Lower lobe of right lung (tissue), 2 donors: ENCODE measurements at regions not wholly inside any gene's neighbourhood (a gene's known extent, or its start where the extent isn't known, plus 50 kb on each side); places are given as distances from the start of the nearest gene placed in this dataset.

Experiments
- ATAC-seq, 2 donors: fragments of 200-7000 bp; cut with Tn5 transposase; one replicate each; pipeline ENCODE4 v1.9.1; 2020 to 2022; ENCODE audit warnings: mild to moderate bottlenecking in 2 of 2, moderate library complexity in 2 of 2
- DNase-seq: peaks from one replicate; pipeline ENCODE4 v3.0.0-alpha.2; 2020
- H3K27ac ChIP-seq: fragments of 200-600 bp; one replicate; pipeline ENCODE4 v1.8.0; 2022
- H3K27me3 ChIP-seq: fragments of 200-600 bp; one replicate; pipeline ENCODE4 v1.8.0; 2022; ENCODE audit warnings: low read depth
- H3K36me3 ChIP-seq: fragments of 200-600 bp; one replicate; pipeline ENCODE4 v1.8.0; 2022; ENCODE audit warnings: mild to moderate bottlenecking
- H3K4me1 ChIP-seq: fragments of 200-600 bp; one replicate; pipeline ENCODE4 v1.8.0; 2022
- H3K4me3 ChIP-seq: fragments of 200-600 bp; one replicate; pipeline ENCODE4 v1.8.0; 2022; ENCODE audit warnings: mild to moderate bottlenecking
- H3K9me3 ChIP-seq: fragments of 200-600 bp; one replicate; pipeline ENCODE4 v1.8.0; 2022
- intact Hi-C: fragments of 100-400 bp; cut with DNase I; formaldehyde crosslinking; loops from one replicate; pipeline ENCODE4 v1.11.0; 2022
- TF ChIP-seq, protein P1 (sequence below): fragments of 200-600 bp; IDR thresholded peaks from one replicate; pipeline ENCODE4 v1.8.0; 2022; ENCODE audit warnings: antibody characterized with exemption, mild to moderate bottlenecking
- donor health status: DM: no; HTN: yes; CAD: no; lungs with severe emphysema.

DNA sequence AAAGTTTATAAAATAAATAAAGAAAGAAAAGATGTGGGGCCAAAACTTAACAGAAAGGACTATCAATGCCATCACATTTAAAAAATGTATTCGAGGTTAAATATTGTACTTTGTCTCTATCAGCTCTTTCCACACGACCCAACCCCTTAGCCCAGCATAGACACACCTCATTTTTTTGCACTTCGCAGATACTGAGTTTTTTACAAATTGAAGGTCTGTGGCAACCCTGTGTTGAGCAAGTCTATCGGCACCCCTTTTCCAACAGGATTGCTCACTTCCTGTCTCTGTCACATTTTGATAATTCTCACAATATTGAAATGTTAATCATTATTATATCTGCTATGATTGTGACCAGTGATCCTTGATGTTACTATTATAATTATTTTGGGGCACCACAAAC is 151.6 kb upstream of the TBX20 start:
- TF ChIP-seq, protein P1, sequence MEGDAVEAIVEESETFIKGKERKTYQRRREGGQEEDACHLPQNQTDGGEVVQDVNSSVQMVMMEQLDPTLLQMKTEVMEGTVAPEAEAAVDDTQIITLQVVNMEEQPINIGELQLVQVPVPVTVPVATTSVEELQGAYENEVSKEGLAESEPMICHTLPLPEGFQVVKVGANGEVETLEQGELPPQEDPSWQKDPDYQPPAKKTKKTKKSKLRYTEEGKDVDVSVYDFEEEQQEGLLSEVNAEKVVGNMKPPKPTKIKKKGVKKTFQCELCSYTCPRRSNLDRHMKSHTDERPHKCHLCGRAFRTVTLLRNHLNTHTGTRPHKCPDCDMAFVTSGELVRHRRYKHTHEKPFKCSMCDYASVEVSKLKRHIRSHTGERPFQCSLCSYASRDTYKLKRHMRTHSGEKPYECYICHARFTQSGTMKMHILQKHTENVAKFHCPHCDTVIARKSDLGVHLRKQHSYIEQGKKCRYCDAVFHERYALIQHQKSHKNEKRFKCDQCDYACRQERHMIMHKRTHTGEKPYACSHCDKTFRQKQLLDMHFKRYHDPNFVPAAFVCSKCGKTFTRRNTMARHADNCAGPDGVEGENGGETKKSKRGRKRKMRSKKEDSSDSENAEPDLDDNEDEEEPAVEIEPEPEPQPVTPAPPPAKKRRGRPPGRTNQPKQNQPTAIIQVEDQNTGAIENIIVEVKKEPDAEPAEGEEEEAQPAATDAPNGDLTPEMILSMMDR: no peak
- Histone ChIP-seq H3K27me3 (peaks cover 10% of the 10 kb centered on the region), H3K9me3 (no peaks in the 10 kb centered on the region), H3K36me3 (no peaks in the 10 kb centered on the region), H3K4me1 (no peaks in the 10 kb centered on the region), H3K4me3 (no peak overlapping the region), H3K27ac (no peak overlapping the region)
- intact Hi-C loops: no loop called here
- DNase-seq: no peak
- ATAC-seq: no peak

GRCh38 chr7:35401217-35401879 is 147.4 kb upstream of the TBX20 start:
- Histone ChIP-seq H3K27me3 (no peaks in the 10 kb centered on the region), H3K36me3 (no peaks in the 10 kb centered on the region), H3K9me3 (no peaks in the 10 kb centered on the region), H3K4me3 (no peak overlapping the region), H3K27ac (no peak overlapping the region), H3K4me1 (no peaks in the 10 kb centered on the region)
- DNase-seq (no peak), ATAC-seq (no peak)
- intact Hi-C loops: no loop called here
- TF ChIP-seq, protein P1: no peak

GRCh38 chr7:35399840-35400239 is 145.9 kb upstream of the TBX20 start:
- intact Hi-C loops: loop anchor here (5.0 kb wide), 1 partner anchor 138 kb away; no protein-coding TSS in a partner anchor
- Histone ChIP-seq H3K9me3 (no peaks in the 10 kb centered on the region), H3K4me1 (no peaks in the 10 kb centered on the region), H3K27me3 (no peaks in the 10 kb centered on the region), H3K4me3 (no peak overlapping the region), H3K36me3 (no peaks in the 10 kb centered on the region), H3K27ac (no peak overlapping the region)
- DNase-seq (no peak), ATAC-seq (no peak)
- TF ChIP-seq, protein P1: no peak

DNA sequence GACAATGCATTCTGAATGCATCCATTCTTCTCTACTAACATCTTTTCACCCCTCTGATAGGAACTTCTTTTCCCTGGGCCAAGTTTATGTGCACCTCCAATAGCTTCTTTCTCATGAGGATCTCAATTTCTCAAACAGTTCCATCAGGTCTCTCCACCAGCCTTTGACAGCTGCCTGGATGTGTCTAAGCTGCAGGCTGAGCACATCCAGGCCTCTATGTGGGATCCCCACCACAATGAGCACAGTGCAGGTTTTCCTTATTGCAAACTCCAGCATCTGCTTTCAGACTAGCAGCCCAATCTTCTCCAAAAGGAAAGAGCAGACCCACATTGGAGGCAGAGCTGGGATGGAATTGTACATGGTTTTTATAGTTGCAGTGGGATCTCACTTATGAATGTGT is 145.3 kb upstream of the TBX20 start:
- Histone ChIP-seq H3K27ac (no peak overlapping the region), H3K4me3 (no peak overlapping the region), H3K9me3 (no peaks in the 10 kb centered on the region), H3K4me1 (no peaks in the 10 kb centered on the region), H3K36me3 (no peaks in the 10 kb centered on the region), H3K27me3 (no peaks in the 10 kb centered on the region)
- intact Hi-C loops: loop anchor here (5.0 kb wide), 1 partner anchor 137 kb away; no protein-coding TSS in a partner anchor
- ATAC-seq: no peak
- DNase-seq: no peak
- TF ChIP-seq, protein P1: no peak

- H3K27me3 ChIP-seq: no peaks in the 10 kb centered on the region
- H3K4me3 ChIP-seq: no peak overlapping the region
- TF ChIP-seq, protein P1: no peak
- intact Hi-C loops: loop anchor here (5.0 kb wide), 1 partner anchor 136 kb away; no protein-coding TSS in a partner anchor
- H3K27ac ChIP-seq: no peak overlapping the region
- no peaks in the 10 kb centered on the region for H3K9me3 ChIP-seq
- no peaks in the 10 kb centered on the region for H3K36me3 ChIP-seq
- H3K4me1 ChIP-seq: no peaks in the 10 kb centered on the region
- DNase-seq: no peak
- no peak for ATAC-seq
Measured at GRCh38 chr7:35398518-35398917, 144.6 kb upstream of the TBX20 start.
